B cell (primary cell): ENCODE measurements at regions not wholly inside any gene's neighbourhood (a gene's known extent, or its start where the extent isn't known, plus 50 kb on each side); places are given as distances from the start of the nearest gene placed in this dataset.

ENCODE experiments used
- ATAC-seq: fragments of 200-7000 bp; cut with Tn5 transposase; one replicate; pipeline ENCODE4 v1.10.0; 2021; ENCODE audit warnings: low read depth, mild to moderate bottlenecking, moderate number of reproducible peaks, moderate library complexity
- CTCF ChIA-PET: fragments of 350-600 bp; sonication (Branson Sonifier 250); formaldehyde crosslinking; loops from one replicate; lab custom pipeline; 2021; ENCODE audit warnings: antibody characterized with exemption, inconsistent platforms; lab: Charles Lee
- POLR2A ChIA-PET: fragments of 350-600 bp; sonication (Branson Sonifier 250); formaldehyde crosslinking; loops from one replicate; lab custom pipeline; 2021; ENCODE audit warnings: antibody characterized with exemption; lab: Charles Lee
- DNase-seq: peaks from one replicate; pipeline ENCODE4 v3.0.0; 2013
- H2AFZ ChIP-seq: 2 replicates; pipeline ENCODE4 v1.6.1; 2012; ENCODE audit warnings: mild to moderate bottlenecking, low read depth, low read length; ENCODE audit not compliant: insufficient read depth, poor library complexity, severe bottlenecking
- H3K27ac ChIP-seq, 2 donors: 1 replicate in 1 of 2; 2 replicates in 1 of 2; pipeline ENCODE4 v1.5.1; 2012 to 2013; ENCODE audit warnings: low read length in 2 of 2, mild to moderate bottlenecking in 2 of 2, moderate library complexity in 1 of 2
- H3K27me3 ChIP-seq, 4 experiments: fragments of 200-600 bp in 1 of 4; sonication (generic) in 1 of 4; replicated peaks in 1 of 4; 1 replicate in 2 of 4; 2 replicates in 2 of 4; pipeline versions ENCODE4 v1.6.1 to v1.7.0; 2013 to 2016; ENCODE audit warnings: low read length in 3 of 4, mild to moderate bottlenecking in 2 of 4, mixed read lengths in 1 of 4, moderate library complexity in 1 of 4; ENCODE audit not compliant: insufficient read depth in 4 of 4, control insufficient read depth in 3 of 4; ENCODE audit errors: control extremely low read depth in 1 of 4
- H3K36me3 ChIP-seq, 2 experiments: replicated peaks in 1 of 2; 1 replicate in 1 of 2; 2 replicates in 1 of 2; pipeline versions ENCODE4 v1.6.1 to v1.7.1; 2013; ENCODE audit warnings: low read length in 1 of 2; ENCODE audit not compliant: insufficient read depth in 2 of 2, control insufficient read depth in 1 of 2; ENCODE audit errors: control extremely low read depth in 1 of 2, extremely low read depth in 1 of 2
- H3K4me1 ChIP-seq, 2 donors: fragments of 200-600 bp in 1 of 2; sonication (generic) in 1 of 2; 1 replicate in 1 of 2; 2 replicates in 1 of 2; pipeline versions ENCODE4 v1.5.1 to v1.6.1; 2013 to 2017; ENCODE audit warnings: low read length in 2 of 2; ENCODE audit not compliant: control insufficient read depth in 2 of 2, insufficient read depth in 2 of 2
- H3K4me2 ChIP-seq: replicated peaks from 2 replicates; pipeline ENCODE3; 2012; ENCODE audit warnings: mild to moderate bottlenecking, low read depth, low read length; ENCODE audit not compliant: poor library complexity, severe bottlenecking
- H3K4me3 ChIP-seq, 5 experiments: fragments of 200-600 bp in 1 of 5; sonication (generic) in 1 of 5; 1 replicate in 3 of 5; 2 replicates in 2 of 5; pipeline versions ENCODE4 v1.5.1 to v1.7.0; 2011 to 2016; ENCODE audit warnings: low read length in 4 of 5, mild to moderate bottlenecking in 4 of 5, low read depth in 2 of 5, control low read depth in 1 of 5, moderate library complexity in 1 of 5; ENCODE audit not compliant: insufficient read depth in 1 of 5; ENCODE audit errors: control extremely low read depth in 1 of 5, extremely low read depth in 1 of 5
- H3K79me2 ChIP-seq: fragments of 200-600 bp; sonication (generic); one replicate; pipeline ENCODE4 v1.6.0; 2016; ENCODE audit warnings: low read length; ENCODE audit not compliant: control insufficient read depth, insufficient read depth
- H3K9ac ChIP-seq: fragments of 200-600 bp; sonication (generic); 2 replicates; pipeline ENCODE4 v1.6.1; 2017; ENCODE audit warnings: mild to moderate bottlenecking, low read length, moderate library complexity
- H3K9me3 ChIP-seq, 3 donors: one replicate each; pipeline versions ENCODE4 v1.6.1 to v1.7.1; 2013; ENCODE audit warnings: low read length in 2 of 3; ENCODE audit not compliant: control insufficient read depth in 2 of 3, insufficient read depth in 1 of 3; ENCODE audit errors: control extremely low read depth in 1 of 3
- H4K20me1 ChIP-seq: 2 replicates; pipeline ENCODE4 v1.6.0; 2012; ENCODE audit warnings: mild to moderate bottlenecking, low read length; ENCODE audit not compliant: insufficient read depth, control insufficient read depth, poor library complexity, severe bottlenecking
- H3K27ac Mint-ChIP-seq: one replicate; pipeline ENCODE4 v1.8.0; 2021; ENCODE audit warnings: mixed read lengths
- H3K27me3 Mint-ChIP-seq: one replicate; pipeline ENCODE4 v1.8.0; 2021; ENCODE audit warnings: mixed read lengths
- H3K4me1 Mint-ChIP-seq: one replicate; pipeline ENCODE4 v1.8.0; 2021; ENCODE audit warnings: mixed read lengths
- H3K4me3 Mint-ChIP-seq: one replicate; pipeline ENCODE4 v1.8.0; 2021; ENCODE audit warnings: mixed read lengths
- H3K9me3 Mint-ChIP-seq: one replicate; pipeline ENCODE4 v1.8.0; 2022; ENCODE audit warnings: mixed read lengths; ENCODE audit not compliant: insufficient read depth
- EZH2 ChIP-seq: IDR thresholded peaks from 2 replicates; pipeline ENCODE4 v1.6.1; 2012; ENCODE audit warnings: borderline replicate concordance, low read depth, mild to moderate bottlenecking, moderate library complexity, low read length; ENCODE audit not compliant: insufficient read depth, poor library complexity, severe bottlenecking
- WGBS: methylation state at CpG from one replicate; pipeline ENCODE4 v1.1.5; 2013; ENCODE audit warnings: missing lambda C conversion rate; ENCODE audit not compliant: insufficient coverage; 5-methylcytosine and 5-hydroxymethylcytosine counted together
- intact Hi-C: fragments of 100-400 bp; cut with micrococcal nuclease; formaldehyde crosslinking; loops from one replicate; pipeline ENCODE4 v1.10.0; 2022
- TF ChIP-seq, protein P1 (sequence below): fragments of 200-600 bp; IDR thresholded peaks from one replicate; pipeline ENCODE4 v1.8.0; 2022; ENCODE audit warnings: antibody characterized with exemption, mild to moderate bottlenecking

DNA sequence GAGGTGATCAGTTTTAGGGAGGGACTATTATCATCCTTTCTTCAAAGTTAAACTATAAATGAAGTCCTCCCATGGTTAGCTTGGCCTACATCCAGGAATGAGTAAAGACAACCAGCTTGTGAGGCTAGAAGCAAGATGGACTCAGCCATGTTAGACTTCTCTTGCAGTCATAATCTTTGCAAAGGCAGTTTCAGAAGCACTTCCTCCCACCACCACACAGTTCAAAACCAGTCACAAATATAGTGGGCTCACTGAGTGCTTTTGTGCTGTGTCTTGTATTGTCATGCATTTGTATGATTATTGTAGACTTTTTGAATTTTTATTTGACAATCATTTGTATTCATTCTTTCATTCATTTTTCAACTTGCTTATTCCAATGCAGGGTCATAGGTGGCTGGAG is 204.5 kb downstream of the ZNF674 start:
- Histone ChIP-seq H3K79me2 (no peaks in the 10 kb centered on the region), H3K4me1 (no peaks in the 10 kb centered on the region), H3K4me3 (no peak overlapping the region), H3K27ac (no peak overlapping the region), H3K36me3 (no peaks in the 10 kb centered on the region), H3K9me3 (no peaks in the 10 kb centered on the region), H3K4me2 (no peak overlapping the region), H4K20me1 (no peaks in the 10 kb centered on the region), H3K9ac (no peak overlapping the region), H2AFZ (no peak overlapping the region), H3K27me3 (no peaks in the 10 kb centered on the region)
- Mint-ChIP-seq H3K27ac (no peak overlapping the region), H3K9me3 (no peaks in the 10 kb centered on the region), H3K4me1 (no peaks in the 10 kb centered on the region), H3K4me3 (no peak overlapping the region), H3K27me3 (peaks cover 8% of the 10 kb centered on the region)
- intact Hi-C loops = no loop called here
- ChIA-PET CTCF (no interaction called here), POLR2A (no interaction called here)
- DNase-seq (no peak), ATAC-seq (no peak)
- TF ChIP-seq EZH2 = no peak
- TF ChIP-seq, protein P1, sequence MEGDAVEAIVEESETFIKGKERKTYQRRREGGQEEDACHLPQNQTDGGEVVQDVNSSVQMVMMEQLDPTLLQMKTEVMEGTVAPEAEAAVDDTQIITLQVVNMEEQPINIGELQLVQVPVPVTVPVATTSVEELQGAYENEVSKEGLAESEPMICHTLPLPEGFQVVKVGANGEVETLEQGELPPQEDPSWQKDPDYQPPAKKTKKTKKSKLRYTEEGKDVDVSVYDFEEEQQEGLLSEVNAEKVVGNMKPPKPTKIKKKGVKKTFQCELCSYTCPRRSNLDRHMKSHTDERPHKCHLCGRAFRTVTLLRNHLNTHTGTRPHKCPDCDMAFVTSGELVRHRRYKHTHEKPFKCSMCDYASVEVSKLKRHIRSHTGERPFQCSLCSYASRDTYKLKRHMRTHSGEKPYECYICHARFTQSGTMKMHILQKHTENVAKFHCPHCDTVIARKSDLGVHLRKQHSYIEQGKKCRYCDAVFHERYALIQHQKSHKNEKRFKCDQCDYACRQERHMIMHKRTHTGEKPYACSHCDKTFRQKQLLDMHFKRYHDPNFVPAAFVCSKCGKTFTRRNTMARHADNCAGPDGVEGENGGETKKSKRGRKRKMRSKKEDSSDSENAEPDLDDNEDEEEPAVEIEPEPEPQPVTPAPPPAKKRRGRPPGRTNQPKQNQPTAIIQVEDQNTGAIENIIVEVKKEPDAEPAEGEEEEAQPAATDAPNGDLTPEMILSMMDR = no peak

DNA sequence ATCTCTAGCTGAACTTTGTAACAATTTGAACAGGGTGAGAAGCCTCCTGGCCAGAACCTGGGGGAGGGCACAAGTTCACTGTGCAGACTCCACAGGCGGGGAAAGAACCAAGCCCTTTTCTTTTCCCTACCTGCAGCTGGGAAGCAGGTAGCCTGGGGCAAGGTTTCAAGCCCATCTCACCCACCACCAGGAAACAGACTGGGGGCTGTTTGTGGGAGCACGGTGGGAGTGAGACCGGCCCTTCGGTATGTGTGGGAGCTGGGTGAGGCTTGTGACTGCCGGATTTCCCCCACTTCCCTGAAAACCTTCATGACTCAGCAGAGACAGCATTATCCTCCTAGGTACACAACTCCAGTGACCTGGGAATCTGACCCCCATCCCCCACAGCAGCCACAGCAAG is 211.7 kb downstream of the ZNF674 start:
- no peak overlapping the region for H3K27ac Mint-ChIP-seq
- H3K27me3 ChIP-seq = no peaks in the 10 kb centered on the region
- no peaks in the 10 kb centered on the region for H3K79me2 ChIP-seq
- TF ChIP-seq, protein P1 = no peak
- TF ChIP-seq EZH2 = no peak
- no peaks in the 10 kb centered on the region for H3K4me1 ChIP-seq
- no peaks in the 10 kb centered on the region for H3K9me3 Mint-ChIP-seq
- ChIA-PET CTCF (no interaction called here), POLR2A (no interaction called here)
- no peak overlapping the region for H2AFZ ChIP-seq
- DNase-seq (no peak), ATAC-seq (no peak)
- H3K9me3 ChIP-seq = no peaks in the 10 kb centered on the region
- no peak overlapping the region for H3K4me3 Mint-ChIP-seq
- peaks cover 11% of the 10 kb centered on the region for H3K27me3 Mint-ChIP-seq
- no peaks in the 10 kb centered on the region for H4K20me1 ChIP-seq
- H3K36me3 ChIP-seq = no peaks in the 10 kb centered on the region
- intact Hi-C loops = no loop called here
- no peak overlapping the region for H3K9ac ChIP-seq
- no CpG with 5 or more reads among the region's 5 CpGs for WGBS
- no peak overlapping the region for H3K4me3 ChIP-seq
- H3K27ac ChIP-seq = no peak overlapping the region
- H3K4me2 ChIP-seq = no peak overlapping the region
- H3K4me1 Mint-ChIP-seq = no peaks in the 10 kb centered on the region
